ENCODE measurements at regions not wholly inside any gene's neighbourhood (a gene's known extent, or its start where the extent isn't known, plus 50 kb on each side); places are given as distances from the start of the nearest gene placed in this dataset.

DNA sequence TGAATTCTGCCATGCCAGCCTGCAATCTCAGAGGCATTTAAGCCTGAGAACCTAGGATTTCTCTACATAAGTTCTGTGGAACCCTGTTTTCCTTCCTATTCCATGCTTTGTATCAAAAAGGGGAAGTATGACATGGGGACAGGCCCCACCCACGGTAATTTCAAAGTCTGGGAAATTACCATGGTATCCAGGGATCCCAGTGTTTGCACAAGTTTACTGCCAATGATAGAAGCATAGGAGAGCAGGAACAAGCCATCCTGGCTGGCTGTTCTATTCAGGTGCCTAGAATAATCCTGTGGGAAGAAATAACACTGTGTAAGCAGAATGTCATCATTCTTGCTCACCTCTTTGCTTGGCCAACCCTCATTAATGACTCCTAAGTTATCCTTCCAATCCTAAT lies 53.8 kb upstream of the ATP1B1 start:
- H3K4me3 ChIP-seq (replicated peaks; ENCODE audit: low read depth, low read length) = no peak overlapping the region
- TF ChIP-seq, protein P1, sequence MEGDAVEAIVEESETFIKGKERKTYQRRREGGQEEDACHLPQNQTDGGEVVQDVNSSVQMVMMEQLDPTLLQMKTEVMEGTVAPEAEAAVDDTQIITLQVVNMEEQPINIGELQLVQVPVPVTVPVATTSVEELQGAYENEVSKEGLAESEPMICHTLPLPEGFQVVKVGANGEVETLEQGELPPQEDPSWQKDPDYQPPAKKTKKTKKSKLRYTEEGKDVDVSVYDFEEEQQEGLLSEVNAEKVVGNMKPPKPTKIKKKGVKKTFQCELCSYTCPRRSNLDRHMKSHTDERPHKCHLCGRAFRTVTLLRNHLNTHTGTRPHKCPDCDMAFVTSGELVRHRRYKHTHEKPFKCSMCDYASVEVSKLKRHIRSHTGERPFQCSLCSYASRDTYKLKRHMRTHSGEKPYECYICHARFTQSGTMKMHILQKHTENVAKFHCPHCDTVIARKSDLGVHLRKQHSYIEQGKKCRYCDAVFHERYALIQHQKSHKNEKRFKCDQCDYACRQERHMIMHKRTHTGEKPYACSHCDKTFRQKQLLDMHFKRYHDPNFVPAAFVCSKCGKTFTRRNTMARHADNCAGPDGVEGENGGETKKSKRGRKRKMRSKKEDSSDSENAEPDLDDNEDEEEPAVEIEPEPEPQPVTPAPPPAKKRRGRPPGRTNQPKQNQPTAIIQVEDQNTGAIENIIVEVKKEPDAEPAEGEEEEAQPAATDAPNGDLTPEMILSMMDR (IDR thresholded peaks at IDR 0.05; ENCODE audit: low read length, missing control alignments) = no peak
- DNase-seq (ENCODE audit: low read depth) = no peak

DNA sequence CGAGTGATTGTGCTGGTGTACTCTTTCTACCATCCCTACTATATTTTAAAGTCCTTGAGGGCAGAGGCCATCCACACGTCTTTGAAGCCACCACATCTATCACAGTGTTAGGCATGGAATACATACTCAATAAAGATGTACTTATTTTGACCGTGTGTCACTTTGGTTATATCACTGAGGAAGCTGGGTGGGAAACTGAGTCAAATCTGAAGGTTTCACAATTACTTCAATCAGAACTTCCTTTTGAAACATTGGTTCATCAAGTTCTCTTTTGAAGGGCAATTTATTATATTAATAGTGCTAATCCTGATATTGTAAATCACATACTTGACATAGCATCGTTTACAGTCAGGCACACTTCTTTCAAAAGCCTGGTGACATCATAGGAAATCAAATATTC lies 53.3 kb upstream of the ATP1B1 start:
- no peak overlapping the region for H3K4me3 ChIP-seq (replicated peaks; ENCODE audit: low read depth, low read length)
- TF ChIP-seq, protein P1 (IDR thresholded peaks at IDR 0.05; ENCODE audit: low read length, missing control alignments) = no peak
- no peak for DNase-seq (ENCODE audit: low read depth)

Measured in fibroblast of pulmonary artery (primary cell).